OCI-LY1 (cell line): ENCODE measurements at regions not wholly inside any gene's neighbourhood (a gene's known extent, or its start where the extent isn't known, plus 50 kb on each side); places are given as distances from the start of the nearest gene placed in this dataset.
"Not testable (repeated sequence)": the region's sequence is repeated elsewhere in the genome, so short reads cannot be mapped to it uniquely, and the experiment has no call there.

Source experiments
- H2AFZ ChIP-seq: fragments of 200-600 bp; sonication (generic), shearing (Covaris generic); 2 replicates; pipeline ENCODE4 v1.6.0; 2014; ENCODE audit warnings: antibody characterized with exemption, mild to moderate bottlenecking, low read length
- H3F3A ChIP-seq: fragments of 200-600 bp; sonication (generic), shearing (Covaris generic); 2 replicates; pipeline ENCODE4 v1.6.0; 2014; ENCODE audit warnings: mild to moderate bottlenecking, antibody characterized with exemption, low read length, moderate library complexity; ENCODE audit not compliant: insufficient read depth
- H3K27ac ChIP-seq: fragments of 200-600 bp; sonication (generic); 2 replicates; pipeline ENCODE4 v1.5.1; 2014; ENCODE audit warnings: low read length, mixed run types, mild to moderate bottlenecking, low read depth; ENCODE audit not compliant: poor library complexity, severe bottlenecking
- H3K27me3 ChIP-seq: fragments of 200-600 bp; sonication (generic); 2 replicates; pipeline ENCODE4 v1.6.0; 2014; ENCODE audit warnings: antibody characterized with exemption, mild to moderate bottlenecking, low read length, moderate library complexity; ENCODE audit not compliant: insufficient read depth
- H3K36me3 ChIP-seq: fragments of 200-600 bp; sonication (generic); 2 replicates; pipeline ENCODE4 v1.6.1; 2014; ENCODE audit warnings: mild to moderate bottlenecking, antibody characterized with exemption, low read length, moderate library complexity, mixed read lengths; ENCODE audit not compliant: insufficient read depth
- H3K4me1 ChIP-seq: fragments of 200-600 bp; sonication (generic); 2 replicates; pipeline ENCODE4 v1.5.1; 2014; ENCODE audit warnings: mild to moderate bottlenecking, low read length, moderate library complexity; ENCODE audit not compliant: insufficient read depth, severe bottlenecking
- H3K4me2 ChIP-seq: fragments of 200-600 bp; sonication (generic), shearing (Covaris generic); 2 replicates; pipeline ENCODE4 v1.6.1; 2014; ENCODE audit warnings: low read length
- H3K4me3 ChIP-seq: fragments of 200-600 bp; sonication (generic); 2 replicates; pipeline ENCODE4 v1.5.1; 2014; ENCODE audit warnings: low read length, low read depth, mild to moderate bottlenecking, mixed read lengths; ENCODE audit not compliant: poor library complexity, severe bottlenecking
- H3K79me2 ChIP-seq: fragments of 200-600 bp; shearing (Covaris generic); 2 replicates; pipeline ENCODE4 v1.6.1; 2016; ENCODE audit warnings: mixed run types, low read length, mixed read lengths; ENCODE audit not compliant: insufficient read depth
- H3K9ac ChIP-seq: fragments of 200-600 bp; sonication (generic), shearing (Covaris generic); 2 replicates; pipeline ENCODE4 v1.6.1; 2014; ENCODE audit warnings: mild to moderate bottlenecking, low read length, mixed read lengths
- H3K9me2 ChIP-seq: fragments of 200-600 bp; sonication (generic), shearing (Covaris generic); 2 replicates; pipeline ENCODE4 v1.6.1; 2014; ENCODE audit warnings: low read depth, mild to moderate bottlenecking, low read length, mixed read lengths
- H3K9me3 ChIP-seq: fragments of 200-600 bp; shearing (Covaris generic); 2 replicates; pipeline ENCODE4 v1.6.1; 2014; ENCODE audit warnings: low read length, mixed read lengths
- H4K20me1 ChIP-seq: fragments of 200-600 bp; sonication (generic), shearing (Covaris generic); 2 replicates; pipeline ENCODE4 v1.6.0; 2016; ENCODE audit warnings: mild to moderate bottlenecking, low read length; ENCODE audit not compliant: insufficient read depth
- EZH2 ChIP-seq: fragments of 200-600 bp; sonication (generic), shearing (Covaris generic); IDR thresholded peaks from 2 replicates; pipeline ENCODE4 v1.8.0; 2017; ENCODE audit warnings: borderline replicate concordance, mixed run types, mild to moderate bottlenecking, antibody characterized with exemption, low read length, moderate library complexity, mixed read lengths
- TF ChIP-seq, protein P1 (sequence below): fragments of 200-600 bp; sonication (generic), shearing (Covaris generic); IDR thresholded peaks from 2 replicates; pipeline ENCODE4 v1.5.1; 2017; ENCODE audit warnings: mild to moderate bottlenecking, antibody characterized with exemption, low read length, moderate library complexity, mixed read lengths

DNA sequence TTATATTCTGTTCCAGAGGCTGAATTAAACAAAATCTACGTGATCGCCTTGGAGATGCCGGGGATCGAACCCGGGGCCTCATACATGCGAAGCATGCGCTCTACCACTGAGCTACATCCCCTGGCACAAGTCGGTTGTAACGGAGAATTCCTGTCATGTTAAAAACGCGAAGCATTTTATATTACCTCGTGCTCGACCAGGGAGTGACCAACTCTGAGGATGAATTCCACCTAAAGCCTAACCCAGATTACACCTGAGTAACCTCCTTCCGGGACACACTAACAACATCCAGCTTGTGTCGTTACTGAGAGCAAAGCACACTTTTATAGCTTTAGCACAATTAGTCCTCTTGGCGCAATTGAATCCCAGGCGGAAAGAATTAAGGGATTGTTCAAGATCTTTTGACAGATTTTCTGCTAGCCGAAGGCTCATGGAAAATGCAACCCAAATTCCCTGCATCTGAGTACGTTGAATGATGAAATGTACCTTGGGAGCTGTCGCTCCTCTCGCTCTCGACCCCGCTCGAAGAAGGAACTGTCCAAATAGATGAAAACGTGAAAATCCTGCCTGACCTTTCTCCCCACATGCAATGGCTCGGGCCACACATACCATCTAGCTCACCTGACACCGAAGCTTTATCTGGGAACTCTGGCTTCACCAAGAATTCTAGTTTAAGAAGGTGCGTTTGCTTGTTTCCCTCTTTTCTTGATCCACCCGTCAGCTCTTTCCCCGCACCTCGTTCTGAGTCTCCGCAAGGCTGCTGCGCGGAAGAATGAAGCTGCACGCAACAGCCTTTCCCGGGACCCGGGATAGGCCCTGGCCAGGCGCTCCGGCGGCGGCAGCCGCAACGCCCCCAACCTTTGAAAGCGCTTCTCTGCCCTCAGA, 148.3 kb downstream of the GPX5 start:
- no peaks in the 10 kb centered on the region for H4K20me1 ChIP-seq
- no peaks in the 10 kb centered on the region for H3F3A ChIP-seq
- H3K79me2 ChIP-seq: no peaks in the 10 kb centered on the region
- no peaks in the 10 kb centered on the region for H3K9me3 ChIP-seq
- no peaks in the 10 kb centered on the region for H3K27me3 ChIP-seq
- no peaks in the 10 kb centered on the region for H3K4me1 ChIP-seq
- H3K9ac ChIP-seq: no peak overlapping the region
- no peak overlapping the region for H3K4me2 ChIP-seq
- H3K4me3 ChIP-seq: no peak overlapping the region
- no peak overlapping the region for H2AFZ ChIP-seq
- no peak for TF ChIP-seq EZH2
- TF ChIP-seq, protein P1, sequence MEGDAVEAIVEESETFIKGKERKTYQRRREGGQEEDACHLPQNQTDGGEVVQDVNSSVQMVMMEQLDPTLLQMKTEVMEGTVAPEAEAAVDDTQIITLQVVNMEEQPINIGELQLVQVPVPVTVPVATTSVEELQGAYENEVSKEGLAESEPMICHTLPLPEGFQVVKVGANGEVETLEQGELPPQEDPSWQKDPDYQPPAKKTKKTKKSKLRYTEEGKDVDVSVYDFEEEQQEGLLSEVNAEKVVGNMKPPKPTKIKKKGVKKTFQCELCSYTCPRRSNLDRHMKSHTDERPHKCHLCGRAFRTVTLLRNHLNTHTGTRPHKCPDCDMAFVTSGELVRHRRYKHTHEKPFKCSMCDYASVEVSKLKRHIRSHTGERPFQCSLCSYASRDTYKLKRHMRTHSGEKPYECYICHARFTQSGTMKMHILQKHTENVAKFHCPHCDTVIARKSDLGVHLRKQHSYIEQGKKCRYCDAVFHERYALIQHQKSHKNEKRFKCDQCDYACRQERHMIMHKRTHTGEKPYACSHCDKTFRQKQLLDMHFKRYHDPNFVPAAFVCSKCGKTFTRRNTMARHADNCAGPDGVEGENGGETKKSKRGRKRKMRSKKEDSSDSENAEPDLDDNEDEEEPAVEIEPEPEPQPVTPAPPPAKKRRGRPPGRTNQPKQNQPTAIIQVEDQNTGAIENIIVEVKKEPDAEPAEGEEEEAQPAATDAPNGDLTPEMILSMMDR: no peak
- no peaks in the 10 kb centered on the region for H3K36me3 ChIP-seq
- H3K9me2 ChIP-seq: no peaks in the 10 kb centered on the region
- no peak overlapping the region for H3K27ac ChIP-seq

DNA sequence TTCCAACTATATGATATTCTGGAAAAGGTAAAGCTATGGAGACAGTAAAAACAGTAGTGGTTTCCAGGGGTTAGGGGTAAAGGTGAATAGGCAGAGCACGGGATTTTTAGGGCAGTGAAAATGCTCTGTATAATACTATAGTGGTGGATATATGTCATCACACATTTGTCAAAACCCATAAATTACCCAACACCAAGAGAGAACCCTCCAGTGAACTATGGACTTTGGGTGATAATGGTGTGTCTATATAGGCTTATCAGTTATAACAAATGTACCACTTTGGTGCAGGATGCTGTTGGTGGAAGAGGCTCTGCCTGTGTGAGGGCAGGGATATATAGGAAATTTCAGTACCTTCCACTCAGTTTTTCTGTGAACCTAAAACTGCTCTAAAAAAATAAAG, 149.9 kb downstream of the GPX5 start:
- H3K27me3 ChIP-seq: no peaks in the 10 kb centered on the region
- no peaks in the 10 kb centered on the region for H3F3A ChIP-seq
- H3K79me2 ChIP-seq: no peaks in the 10 kb centered on the region
- H3K9me2 ChIP-seq: no peaks in the 10 kb centered on the region
- TF ChIP-seq, protein P1: no peak
- TF ChIP-seq EZH2: no peak
- H4K20me1 ChIP-seq: no peaks in the 10 kb centered on the region
- no peak overlapping the region for H3K9ac ChIP-seq
- no peaks in the 10 kb centered on the region for H3K9me3 ChIP-seq
- H3K4me2 ChIP-seq: no peak overlapping the region
- no peak overlapping the region for H3K4me3 ChIP-seq
- H3K4me1 ChIP-seq: no peaks in the 10 kb centered on the region
- H3K27ac ChIP-seq: no peak overlapping the region
- no peaks in the 10 kb centered on the region for H3K36me3 ChIP-seq
- H2AFZ ChIP-seq: no peak overlapping the region

DNA sequence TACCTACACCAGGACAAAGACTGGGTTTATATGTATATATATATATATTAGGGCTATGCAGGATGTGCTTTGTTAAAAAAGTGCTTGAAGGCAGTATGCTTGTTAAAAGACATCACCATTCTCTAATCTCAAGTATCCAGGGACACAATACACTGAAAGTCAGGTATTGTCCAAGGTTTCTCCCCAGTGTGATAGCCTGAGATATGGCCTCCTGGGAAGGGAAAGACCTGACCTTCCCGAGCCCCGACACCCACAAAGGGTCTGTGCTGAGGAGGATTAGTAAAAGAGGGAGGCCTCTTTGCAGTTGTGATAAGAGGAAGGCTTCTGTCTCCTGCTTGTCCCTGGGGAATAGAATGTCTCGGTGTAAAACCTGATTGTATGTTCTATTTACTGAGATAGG, 156.9 kb downstream of the GPX5 start:
- Histone ChIP-seq H3K79me2 (no peaks in the 10 kb centered on the region), H3K4me1 (no peaks in the 10 kb centered on the region), H3K36me3 (no peaks in the 10 kb centered on the region), H3K9me2 (no peaks in the 10 kb centered on the region), H3K4me3 (no peak overlapping the region), H3K27ac (no peak overlapping the region), H3F3A (no peaks in the 10 kb centered on the region), H3K27me3 (no peaks in the 10 kb centered on the region), H2AFZ (no peak overlapping the region), H4K20me1 (no peaks in the 10 kb centered on the region), H3K9me3 (no peaks in the 10 kb centered on the region), H3K4me2 (no peak overlapping the region), H3K9ac (no peak overlapping the region)
- no peak for TF ChIP-seq EZH2
- TF ChIP-seq, protein P1: no peak

DNA sequence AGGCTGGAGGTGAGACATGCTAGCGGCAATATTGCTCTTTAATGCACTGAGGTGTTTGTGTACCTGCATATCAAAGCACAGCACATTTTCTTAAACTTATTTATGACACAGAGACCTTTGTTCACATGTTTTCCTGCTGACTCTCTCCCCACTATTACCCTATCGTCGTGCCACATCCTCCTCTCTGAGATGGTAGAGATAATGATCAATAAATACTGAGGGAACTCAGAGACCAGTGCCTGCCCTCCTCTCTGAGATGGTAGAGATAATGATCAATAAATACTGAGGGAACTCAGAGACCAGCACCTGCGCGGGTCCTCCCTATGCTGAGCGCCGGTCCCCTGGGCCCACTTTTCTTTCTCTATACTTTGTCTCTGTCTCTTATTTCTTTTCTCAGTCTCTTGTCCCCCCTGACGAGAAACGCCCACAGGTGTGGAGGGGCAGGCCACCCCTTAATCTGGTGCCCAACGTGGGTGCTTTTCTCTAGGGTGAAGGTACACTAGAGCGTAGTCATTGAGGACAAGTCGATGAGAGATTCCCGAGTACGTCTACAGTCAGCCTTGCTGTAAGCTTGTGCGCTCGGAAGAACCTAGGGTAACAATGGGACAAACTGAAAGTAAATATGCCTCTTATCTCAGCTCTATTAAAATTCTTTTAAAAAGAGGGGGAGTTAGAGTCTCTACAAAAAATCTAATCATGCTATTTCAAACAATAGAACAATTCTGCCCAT, 157.4 kb downstream of the GPX5 start:
- H3K27me3 ChIP-seq, H3K36me3 ChIP-seq, H3K27ac ChIP-seq, H3K9me3 ChIP-seq, H3K9me2 ChIP-seq, H3K9ac ChIP-seq, H2AFZ ChIP-seq, H3F3A ChIP-seq, H3K4me2 ChIP-seq, H3K4me3 ChIP-seq, H3K79me2 ChIP-seq, H4K20me1 ChIP-seq, H3K4me1 ChIP-seq: not testable (repeated sequence)
